ENCODE measurements at regions not wholly inside any gene's neighbourhood (a gene's known extent, or its start where the extent isn't known, plus 50 kb on each side); places are given as distances from the start of the nearest gene placed in this dataset.

DNA sequence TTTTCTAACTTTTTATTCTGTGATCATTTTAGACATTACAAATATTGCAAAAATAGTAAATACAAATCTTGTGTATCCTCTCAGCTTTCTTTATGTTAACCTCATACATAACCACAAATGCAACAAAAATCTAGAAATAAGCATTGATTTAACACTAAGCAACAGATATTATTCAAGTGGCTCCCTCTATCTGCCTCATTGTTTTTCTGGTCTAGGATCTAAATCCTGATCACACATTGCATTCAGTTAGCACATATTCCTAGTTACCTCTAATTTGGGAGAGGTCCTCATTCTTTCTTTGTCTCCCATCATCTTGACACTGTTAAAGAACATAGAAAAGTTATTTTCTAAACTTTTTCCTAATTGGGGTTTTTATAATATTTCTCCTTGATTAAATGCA is 1126.0 kb downstream of the ROBO2 start:
- no peaks in the 10 kb centered on the region for H3K79me2 ChIP-seq (ENCODE audit: insufficient read depth, low read length)
- DNase-seq (ENCODE audit: low spot score) (no peak), ATAC-seq (no peak), FAIRE-seq (no peak)
- intact Hi-C loops (cut with micrococcal nuclease; ENCODE audit: unreplicated experiment): no loop called here
- in situ Hi-C loops (cut with HindIII; ENCODE audit: extremely low pct_ligation_motif_present, low pct_unique_long_range_greater_than_20kb): no loop called here
- no peaks in the 10 kb centered on the region for H3K36me3 ChIP-seq (replicated peaks in 1 of 2; ENCODE audit: control insufficient read depth in 1 of 2, insufficient read depth in 2 of 2, low read length in 2 of 2)
- H3K27ac ChIP-seq (ENCODE audit: extremely low read length, insufficient read depth, low read length): no peak overlapping the region
- H3K4me3 ChIP-seq (replicated peaks in 1 of 3; ENCODE audit: insufficient read depth in 1 of 3, low read depth in 2 of 3, low read length in 3 of 3): no peak overlapping the region
- no peak overlapping the region for H3K4me2 ChIP-seq (ENCODE audit: low read depth, low read length)
- H4K20me1 ChIP-seq (ENCODE audit: insufficient read depth, low read length): no peaks in the 10 kb centered on the region
- H3K9me3 ChIP-seq (ENCODE audit: low read length): no peaks in the 10 kb centered on the region
- POLR2A ChIA-PET: no interaction called here
- no TSS peak for BruUV-seq (replicated peaks)
- H2AFZ ChIP-seq (ENCODE audit: low read length): no peak overlapping the region
- H3K9ac ChIP-seq (ENCODE audit: insufficient read depth, low read depth, low read length): no peak overlapping the region
- no peaks in the 10 kb centered on the region for H3K27me3 ChIP-seq (ENCODE audit: control insufficient read depth in 1 of 2, insufficient read depth in 2 of 2, low read length in 2 of 2)
- TF ChIP-seq, protein P1, sequence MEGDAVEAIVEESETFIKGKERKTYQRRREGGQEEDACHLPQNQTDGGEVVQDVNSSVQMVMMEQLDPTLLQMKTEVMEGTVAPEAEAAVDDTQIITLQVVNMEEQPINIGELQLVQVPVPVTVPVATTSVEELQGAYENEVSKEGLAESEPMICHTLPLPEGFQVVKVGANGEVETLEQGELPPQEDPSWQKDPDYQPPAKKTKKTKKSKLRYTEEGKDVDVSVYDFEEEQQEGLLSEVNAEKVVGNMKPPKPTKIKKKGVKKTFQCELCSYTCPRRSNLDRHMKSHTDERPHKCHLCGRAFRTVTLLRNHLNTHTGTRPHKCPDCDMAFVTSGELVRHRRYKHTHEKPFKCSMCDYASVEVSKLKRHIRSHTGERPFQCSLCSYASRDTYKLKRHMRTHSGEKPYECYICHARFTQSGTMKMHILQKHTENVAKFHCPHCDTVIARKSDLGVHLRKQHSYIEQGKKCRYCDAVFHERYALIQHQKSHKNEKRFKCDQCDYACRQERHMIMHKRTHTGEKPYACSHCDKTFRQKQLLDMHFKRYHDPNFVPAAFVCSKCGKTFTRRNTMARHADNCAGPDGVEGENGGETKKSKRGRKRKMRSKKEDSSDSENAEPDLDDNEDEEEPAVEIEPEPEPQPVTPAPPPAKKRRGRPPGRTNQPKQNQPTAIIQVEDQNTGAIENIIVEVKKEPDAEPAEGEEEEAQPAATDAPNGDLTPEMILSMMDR (CRISPR knock-in tag; IDR thresholded peaks at IDR 0.05): 0 out of 2 replicates have a peak, but pooled peaks have one; percentile 11
- no peak for TF ChIP-seq NFE2L1 (CRISPR knock-in tag; IDR thresholded peaks at IDR 0.05; ENCODE audit: borderline replicate concordance)
- CTCF ChIA-PET (ENCODE audit: low intra/inter-chr PET ratio, low total read pairs): no interaction called here
- no peaks in the 10 kb centered on the region for H3K4me1 ChIP-seq (ENCODE audit: insufficient read depth, low read length)

DNA sequence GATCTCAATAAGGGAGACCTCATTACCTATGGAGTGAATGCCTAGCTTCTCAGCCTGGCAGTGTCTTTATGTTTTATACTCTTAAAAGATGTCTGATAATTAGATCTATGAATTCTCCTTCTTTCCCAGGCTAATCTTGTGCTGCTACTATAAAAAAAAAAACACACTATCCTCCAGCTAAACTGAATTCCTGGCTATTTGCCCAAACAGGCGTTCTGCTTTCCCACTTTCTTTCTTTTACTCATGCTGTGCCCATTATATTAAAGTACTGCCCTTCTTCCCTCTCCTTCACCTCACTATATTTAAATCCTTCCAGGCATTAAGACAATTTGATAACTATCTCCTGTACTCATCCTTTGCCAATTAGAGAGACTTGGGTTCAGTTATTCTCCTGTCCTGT is 1134.9 kb downstream of the ROBO2 start:
- TF ChIP-seq REL (CRISPR knock-in tag; conservative IDR thresholded peaks at IDR 0.05) (no peak), FOXA1 (IDR thresholded peaks at IDR 0.05) (no peak), FOXA1 (CRISPR knock-in tag; IDR thresholded peaks at IDR 0.05) (no peak), ARHGAP35 (CRISPR knock-in tag; IDR thresholded peaks at IDR 0.05; ENCODE audit: borderline replicate concordance) (no peak), ZNF562 (CRISPR knock-in tag; IDR thresholded peaks at IDR 0.05; ENCODE audit: borderline replicate concordance) (no peak), KDM5B (CRISPR knock-in tag; IDR thresholded peaks at IDR 0.05; ENCODE audit: borderline replicate concordance) (no peak), ARNT2 (CRISPR knock-in tag; IDR thresholded peaks at IDR 0.05; ENCODE audit: low read depth) (no peak), NR2C2 (CRISPR knock-in tag; IDR thresholded peaks at IDR 0.05; ENCODE audit: borderline replicate concordance) (no peak)
- TF ChIP-seq, protein P2, sequence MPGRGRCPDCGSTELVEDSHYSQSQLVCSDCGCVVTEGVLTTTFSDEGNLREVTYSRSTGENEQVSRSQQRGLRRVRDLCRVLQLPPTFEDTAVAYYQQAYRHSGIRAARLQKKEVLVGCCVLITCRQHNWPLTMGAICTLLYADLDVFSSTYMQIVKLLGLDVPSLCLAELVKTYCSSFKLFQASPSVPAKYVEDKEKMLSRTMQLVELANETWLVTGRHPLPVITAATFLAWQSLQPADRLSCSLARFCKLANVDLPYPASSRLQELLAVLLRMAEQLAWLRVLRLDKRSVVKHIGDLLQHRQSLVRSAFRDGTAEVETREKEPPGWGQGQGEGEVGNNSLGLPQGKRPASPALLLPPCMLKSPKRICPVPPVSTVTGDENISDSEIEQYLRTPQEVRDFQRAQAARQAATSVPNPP (CRISPR knock-in tag; IDR thresholded peaks at IDR 0.05): no peak
- TF ChIP-seq, protein P3, sequence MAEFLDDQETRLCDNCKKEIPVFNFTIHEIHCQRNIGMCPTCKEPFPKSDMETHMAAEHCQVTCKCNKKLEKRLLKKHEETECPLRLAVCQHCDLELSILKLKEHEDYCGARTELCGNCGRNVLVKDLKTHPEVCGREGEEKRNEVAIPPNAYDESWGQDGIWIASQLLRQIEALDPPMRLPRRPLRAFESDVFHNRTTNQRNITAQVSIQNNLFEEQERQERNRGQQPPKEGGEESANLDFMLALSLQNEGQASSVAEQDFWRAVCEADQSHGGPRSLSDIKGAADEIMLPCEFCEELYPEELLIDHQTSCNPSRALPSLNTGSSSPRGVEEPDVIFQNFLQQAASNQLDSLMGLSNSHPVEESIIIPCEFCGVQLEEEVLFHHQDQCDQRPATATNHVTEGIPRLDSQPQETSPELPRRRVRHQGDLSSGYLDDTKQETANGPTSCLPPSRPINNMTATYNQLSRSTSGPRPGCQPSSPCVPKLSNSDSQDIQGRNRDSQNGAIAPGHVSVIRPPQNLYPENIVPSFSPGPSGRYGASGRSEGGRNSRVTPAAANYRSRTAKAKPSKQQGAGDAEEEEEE (CRISPR knock-in tag; IDR thresholded peaks at IDR 0.05; ENCODE audit: borderline replicate concordance): no peak
- TF ChIP-seq, protein P4, sequence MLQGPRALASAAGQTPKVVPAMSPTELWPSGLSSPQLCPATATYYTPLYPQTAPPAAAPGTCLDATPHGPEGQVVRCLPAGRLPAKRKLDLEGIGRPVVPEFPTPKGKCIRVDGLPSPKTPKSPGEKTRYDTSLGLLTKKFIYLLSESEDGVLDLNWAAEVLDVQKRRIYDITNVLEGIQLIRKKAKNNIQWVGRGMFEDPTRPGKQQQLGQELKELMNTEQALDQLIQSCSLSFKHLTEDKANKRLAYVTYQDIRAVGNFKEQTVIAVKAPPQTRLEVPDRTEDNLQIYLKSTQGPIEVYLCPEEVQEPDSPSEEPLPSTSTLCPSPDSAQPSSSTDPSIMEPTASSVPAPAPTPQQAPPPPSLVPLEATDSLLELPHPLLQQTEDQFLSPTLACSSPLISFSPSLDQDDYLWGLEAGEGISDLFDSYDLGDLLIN (CRISPR knock-in tag; IDR thresholded peaks at IDR 0.05; ENCODE audit: borderline replicate concordance): no peak
- ATAC-seq: no peak
- ChIA-PET POLR2A (no interaction called here), CTCF (ENCODE audit: low intra/inter-chr PET ratio, low total read pairs) (no interaction called here)
- H3K9me3 ChIP-seq (ENCODE audit: low read length): no peaks in the 10 kb centered on the region
- peaks cover 12% of the 10 kb centered on the region for H3K4me1 ChIP-seq (ENCODE audit: insufficient read depth, low read length)
- no peak overlapping the region for H3K9ac ChIP-seq (ENCODE audit: insufficient read depth, low read depth, low read length)
- no peak overlapping the region for H3K27ac ChIP-seq (ENCODE audit: extremely low read length, insufficient read depth, low read length)
- FAIRE-seq: no peak
- no peaks in the 10 kb centered on the region for H3K27me3 ChIP-seq (ENCODE audit: control insufficient read depth in 1 of 2, insufficient read depth in 2 of 2, low read length in 2 of 2)
- H3K4me2 ChIP-seq (ENCODE audit: low read depth, low read length): no peak overlapping the region
- H3K36me3 ChIP-seq (replicated peaks in 1 of 2; ENCODE audit: control insufficient read depth in 1 of 2, insufficient read depth in 2 of 2, low read length in 2 of 2): no peaks in the 10 kb centered on the region
- no TSS peak for BruUV-seq (replicated peaks)
- in situ Hi-C loops (cut with HindIII; ENCODE audit: extremely low pct_ligation_motif_present, low pct_unique_long_range_greater_than_20kb): no loop called here
- DNase-seq (ENCODE audit: low spot score): no peak
- intact Hi-C loops (cut with micrococcal nuclease; ENCODE audit: unreplicated experiment): no loop called here
- H3K79me2 ChIP-seq (ENCODE audit: insufficient read depth, low read length): no peaks in the 10 kb centered on the region
- WGBS (ENCODE audit: low lambda C conversion rate): 6% methylated on average over 1 of the region's 1 CpG
- H4K20me1 ChIP-seq (ENCODE audit: insufficient read depth, low read length): no peaks in the 10 kb centered on the region
- no peak overlapping the region for H2AFZ ChIP-seq (ENCODE audit: low read length)
- no peak overlapping the region for H3K4me3 ChIP-seq (replicated peaks in 1 of 3; ENCODE audit: insufficient read depth in 1 of 3, low read depth in 2 of 3, low read length in 3 of 3)
